ENCODE measurements at regions not wholly inside any gene's neighbourhood (a gene's known extent, or its start where the extent isn't known, plus 50 kb on each side); places are given as distances from the start of the nearest gene placed in this dataset.

- no peak for DNase-seq
Observed at GRCh38 chr3:24846286-24846860, 351.7 kb upstream of the THRB start.

- no peak for DNase-seq
Observed at GRCh38 chr3:24850245-24850644, 355.6 kb upstream of the THRB start.

GRCh38 chr3:24853685-24854490, 359.2 kb upstream of the THRB start:
- DNase-seq = no peak

- no peak for DNase-seq
Observed at GRCh38 chr3:24854748-24855147, 360.1 kb upstream of the THRB start.

GRCh38 chr3:24857945-24858344, 363.3 kb upstream of the THRB start:
- no peak for DNase-seq

- no peak for DNase-seq
Observed at GRCh38 chr3:24863215-24863614, 368.6 kb upstream of the THRB start.

- no peak for DNase-seq
Observed at GRCh38 chr3:24867783-24868182, 373.1 kb upstream of the THRB start.

- no peak for DNase-seq
Observed at GRCh38 chr3:24881239-24881638, 386.6 kb upstream of the THRB start.

- DNase-seq = no peak
Observed at GRCh38 chr3:24886501-24886900, 391.9 kb upstream of the THRB start.

- no peak for DNase-seq
Observed at GRCh38 chr3:24890012-24890411, 395.4 kb upstream of the THRB start.

- DNase-seq = no peak
Observed at GRCh38 chr3:24899373-24899772, 404.7 kb upstream of the THRB start.

GRCh38 chr3:24899901-24900603, 405.4 kb upstream of the THRB start:
- no peak for DNase-seq

- no peak for DNase-seq
Observed at GRCh38 chr3:24905266-24905665, 410.6 kb upstream of the THRB start.

GRCh38 chr3:24907106-24907505, 412.5 kb upstream of the THRB start:
- DNase-seq = no peak

GRCh38 chr3:24911076-24911475, 416.4 kb upstream of the THRB start:
- no peak for DNase-seq

- DNase-seq = no peak
Observed at GRCh38 chr3:24915639-24916038, 421.0 kb upstream of the THRB start.

- no peak for DNase-seq
Observed at GRCh38 chr3:24917908-24918307, 423.3 kb upstream of the THRB start.

GRCh38 chr3:24923570-24923969, 428.9 kb upstream of the THRB start:
- no peak for DNase-seq

GRCh38 chr3:24929521-24929920, 434.9 kb upstream of the THRB start:
- DNase-seq = no peak

GRCh38 chr3:24933401-24933800, 438.8 kb upstream of the THRB start:
- no peak for DNase-seq

GRCh38 chr3:24936574-24936973, 441.9 kb upstream of the THRB start:
- DNase-seq = no peak

GRCh38 chr3:24937228-24937627, 442.6 kb upstream of the THRB start:
- no peak for DNase-seq

GRCh38 chr3:24937780-24938179, 443.1 kb upstream of the THRB start:
- no peak for DNase-seq

GRCh38 chr3:24943961-24944360, 449.3 kb upstream of the THRB start:
- no peak for DNase-seq

Measured in NCI-H774 (cell line).